ENCODE measurements at regions not wholly inside any gene's neighbourhood (a gene's known extent, or its start where the extent isn't known, plus 50 kb on each side); places are given as distances from the start of the nearest gene placed in this dataset.

DNA sequence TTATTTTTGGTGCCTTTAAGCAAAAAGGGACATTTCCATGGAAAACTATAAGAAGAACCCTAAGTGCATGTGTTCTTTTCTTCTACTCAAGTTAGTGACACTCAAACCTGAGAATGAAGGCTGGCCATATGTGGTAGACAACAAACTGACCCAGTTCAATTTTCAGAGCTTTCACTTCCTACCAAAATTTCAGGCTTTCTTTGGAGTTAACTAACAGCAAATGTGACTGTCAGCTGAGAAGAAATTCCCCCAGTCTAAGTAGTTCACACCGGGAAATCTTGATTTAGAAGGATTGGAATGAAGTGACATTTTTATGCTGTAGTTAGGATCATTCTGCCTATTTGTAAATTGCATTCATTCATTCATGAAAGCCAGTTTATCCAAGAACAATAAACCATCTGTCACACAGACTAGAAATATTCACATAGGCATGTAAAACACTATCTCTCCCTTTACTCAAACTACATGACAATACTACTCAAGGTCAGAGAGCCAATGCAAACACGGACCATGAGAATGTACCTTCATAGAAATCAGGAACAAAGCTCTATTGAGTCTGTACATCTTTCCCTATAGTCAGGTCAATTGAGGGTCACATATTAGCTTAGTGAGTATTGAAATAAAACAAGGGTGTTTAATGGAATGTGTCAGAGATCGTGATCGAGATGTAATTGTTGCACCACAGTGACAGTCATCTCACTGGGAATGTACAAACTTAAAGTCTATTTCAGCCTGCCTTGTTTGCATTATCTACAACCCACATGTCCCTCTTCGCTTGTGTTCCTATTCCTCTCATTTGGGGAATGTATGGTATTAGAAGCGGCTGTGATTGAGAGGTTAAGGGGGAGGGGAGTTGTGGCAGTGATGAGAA lies 113.8 kb upstream of the TGFBR2 start:
- peaks cover 4% of the 10 kb centered on the region for H3K27me3 Mint-ChIP-seq (ENCODE audit: unreplicated experiment)
- no peaks in the 10 kb centered on the region for H3K36me3 Mint-ChIP-seq (ENCODE audit: low read depth, unreplicated experiment)
- DNase-seq (ENCODE audit: low spot score): no peak
- no peak overlapping the region for H3K4me3 Mint-ChIP-seq (ENCODE audit: unreplicated experiment)
- H3K9me3 Mint-ChIP-seq (ENCODE audit: unreplicated experiment): no peaks in the 10 kb centered on the region
- no peak overlapping the region for H3K27ac Mint-ChIP-seq (ENCODE audit: unreplicated experiment)
- TF ChIP-seq, protein P1, sequence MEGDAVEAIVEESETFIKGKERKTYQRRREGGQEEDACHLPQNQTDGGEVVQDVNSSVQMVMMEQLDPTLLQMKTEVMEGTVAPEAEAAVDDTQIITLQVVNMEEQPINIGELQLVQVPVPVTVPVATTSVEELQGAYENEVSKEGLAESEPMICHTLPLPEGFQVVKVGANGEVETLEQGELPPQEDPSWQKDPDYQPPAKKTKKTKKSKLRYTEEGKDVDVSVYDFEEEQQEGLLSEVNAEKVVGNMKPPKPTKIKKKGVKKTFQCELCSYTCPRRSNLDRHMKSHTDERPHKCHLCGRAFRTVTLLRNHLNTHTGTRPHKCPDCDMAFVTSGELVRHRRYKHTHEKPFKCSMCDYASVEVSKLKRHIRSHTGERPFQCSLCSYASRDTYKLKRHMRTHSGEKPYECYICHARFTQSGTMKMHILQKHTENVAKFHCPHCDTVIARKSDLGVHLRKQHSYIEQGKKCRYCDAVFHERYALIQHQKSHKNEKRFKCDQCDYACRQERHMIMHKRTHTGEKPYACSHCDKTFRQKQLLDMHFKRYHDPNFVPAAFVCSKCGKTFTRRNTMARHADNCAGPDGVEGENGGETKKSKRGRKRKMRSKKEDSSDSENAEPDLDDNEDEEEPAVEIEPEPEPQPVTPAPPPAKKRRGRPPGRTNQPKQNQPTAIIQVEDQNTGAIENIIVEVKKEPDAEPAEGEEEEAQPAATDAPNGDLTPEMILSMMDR (IDR thresholded peaks at IDR 0.05; ENCODE audit: unreplicated experiment): no peak
- peaks cover 6% of the 10 kb centered on the region for H3K4me1 Mint-ChIP-seq (ENCODE audit: unreplicated experiment)

DNA sequence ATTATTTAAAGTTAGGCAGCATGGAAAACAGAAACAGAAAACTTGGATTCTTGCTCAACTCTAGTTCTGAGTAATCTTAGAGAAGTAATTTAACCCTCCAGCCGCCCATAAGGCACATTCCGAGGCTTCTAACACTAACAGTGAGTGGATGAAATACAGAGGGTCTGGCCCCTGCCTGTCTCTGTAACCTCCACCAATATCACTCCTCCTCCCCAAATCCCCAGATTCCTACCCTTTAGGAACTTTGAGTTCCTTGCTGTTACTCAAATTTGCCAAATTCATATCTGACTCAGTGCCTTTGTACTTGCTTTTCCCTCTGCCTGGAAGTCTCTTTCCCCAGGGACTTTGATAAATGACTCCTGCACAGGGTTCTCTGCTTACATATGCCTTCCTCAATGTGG lies 112.5 kb upstream of the TGFBR2 start:
- DNase-seq (ENCODE audit: low spot score): no peak

DNA sequence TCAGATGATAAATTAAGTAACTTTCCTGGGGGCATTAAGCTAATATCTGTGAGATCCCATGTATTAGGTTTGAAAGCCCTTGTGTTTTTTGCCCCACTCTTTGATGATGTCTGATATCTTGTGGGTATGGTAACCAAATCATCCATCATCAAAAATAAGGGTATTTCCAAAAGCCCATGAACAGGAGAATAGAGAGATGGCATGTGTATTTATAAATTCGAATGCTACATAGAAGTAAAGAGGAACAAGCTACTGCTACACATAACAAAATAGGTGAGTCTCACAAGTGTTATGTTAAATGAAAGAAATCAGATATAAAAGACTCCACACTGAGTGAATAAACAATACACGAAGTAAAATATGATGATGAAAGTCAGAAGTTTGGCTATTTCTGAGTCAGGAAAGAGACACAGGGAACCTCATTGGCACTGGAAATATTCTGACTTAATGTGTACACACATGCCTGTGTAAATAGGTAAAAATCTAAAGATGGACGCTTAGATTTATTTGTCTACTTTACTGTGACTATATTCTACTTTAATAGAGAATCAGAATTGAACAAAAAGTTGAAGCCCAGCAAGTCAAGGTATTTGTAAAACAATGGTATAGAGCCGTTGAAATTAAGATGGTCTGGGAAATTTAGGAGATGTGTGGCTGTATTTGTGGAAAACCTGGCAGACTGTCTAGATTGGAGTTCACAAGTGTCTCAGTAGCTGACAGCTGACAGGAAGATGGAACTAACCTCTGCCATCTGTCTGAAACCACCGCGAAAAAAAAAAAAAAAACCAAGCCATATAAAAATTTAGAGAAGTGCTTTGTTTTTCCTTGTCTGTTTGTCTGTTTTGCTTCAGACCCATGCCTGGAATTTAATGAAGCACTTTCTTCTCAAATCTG lies 111.0 kb upstream of the TGFBR2 start:
- TF ChIP-seq, protein P1 (IDR thresholded peaks at IDR 0.05; ENCODE audit: unreplicated experiment): no peak
- H3K27me3 Mint-ChIP-seq (ENCODE audit: unreplicated experiment): peaks cover 4% of the 10 kb centered on the region
- no peak overlapping the region for H3K27ac Mint-ChIP-seq (ENCODE audit: unreplicated experiment)
- no peaks in the 10 kb centered on the region for H3K9me3 Mint-ChIP-seq (ENCODE audit: unreplicated experiment)
- DNase-seq (ENCODE audit: low spot score): no peak
- no peaks in the 10 kb centered on the region for H3K36me3 Mint-ChIP-seq (ENCODE audit: low read depth, unreplicated experiment)
- H3K4me1 Mint-ChIP-seq (ENCODE audit: unreplicated experiment): peaks cover 6% of the 10 kb centered on the region
- H3K4me3 Mint-ChIP-seq (ENCODE audit: unreplicated experiment): no peak overlapping the region

More for the DNA sequence above, 112.5 kb upstream of the TGFBR2 start:
- no peak overlapping the region for H3K27ac Mint-ChIP-seq (ENCODE audit: unreplicated experiment)
- H3K9me3 Mint-ChIP-seq (ENCODE audit: unreplicated experiment): no peaks in the 10 kb centered on the region
- TF ChIP-seq, protein P1 (IDR thresholded peaks at IDR 0.05; ENCODE audit: unreplicated experiment): no peak
- peaks cover 6% of the 10 kb centered on the region for H3K4me1 Mint-ChIP-seq (ENCODE audit: unreplicated experiment)
- H3K4me3 Mint-ChIP-seq (ENCODE audit: unreplicated experiment): no peak overlapping the region
- no peaks in the 10 kb centered on the region for H3K36me3 Mint-ChIP-seq (ENCODE audit: low read depth, unreplicated experiment)
- H3K27me3 Mint-ChIP-seq (ENCODE audit: unreplicated experiment): peaks cover 4% of the 10 kb centered on the region

DNA sequence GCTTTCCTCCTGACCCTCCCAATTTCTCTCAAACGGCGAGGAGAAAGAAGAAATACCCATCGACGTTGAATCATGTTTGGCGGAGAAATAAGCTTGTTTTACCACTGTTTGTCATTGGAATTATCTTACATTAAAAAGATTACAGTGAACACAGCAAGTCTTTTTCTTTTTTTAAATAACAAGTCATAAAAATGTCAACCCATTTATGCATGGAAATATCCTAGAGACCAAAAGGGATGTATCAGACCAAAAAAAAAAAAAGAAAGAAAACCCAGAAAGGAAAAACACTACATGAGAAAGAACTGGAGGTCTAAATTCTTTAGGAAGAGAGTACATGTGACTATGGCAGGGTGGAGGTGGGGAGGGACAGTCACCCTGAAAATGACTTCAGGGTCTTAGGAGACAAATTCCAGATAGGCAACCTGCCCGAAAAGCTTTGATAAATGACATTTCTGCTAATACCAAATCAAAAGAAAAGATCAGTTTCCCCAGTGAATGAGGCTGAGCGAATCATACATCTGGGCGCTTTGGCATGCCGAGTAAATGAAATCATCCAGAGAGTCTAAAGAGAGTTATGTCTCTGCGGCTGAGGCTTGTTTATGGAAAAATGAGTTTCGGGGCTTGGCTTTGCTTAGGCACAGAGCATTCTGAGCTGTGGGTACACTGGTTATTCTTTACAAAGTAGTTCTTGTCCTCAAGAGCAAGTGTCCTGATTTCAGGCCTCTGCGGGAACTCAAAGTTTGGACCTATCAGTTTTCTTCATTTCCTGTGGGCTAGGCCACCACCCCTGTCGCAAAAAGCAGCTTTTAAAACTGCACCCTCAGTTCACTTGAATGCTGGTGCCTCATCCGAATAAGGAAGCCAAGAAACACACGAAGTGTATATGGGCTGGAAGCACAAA lies 110.1 kb upstream of the TGFBR2 start:
- peaks cover 4% of the 10 kb centered on the region for H3K27me3 Mint-ChIP-seq (ENCODE audit: unreplicated experiment)
- H3K4me1 Mint-ChIP-seq (ENCODE audit: unreplicated experiment): peaks cover 6% of the 10 kb centered on the region
- no peaks in the 10 kb centered on the region for H3K36me3 Mint-ChIP-seq (ENCODE audit: low read depth, unreplicated experiment)
- H3K4me3 Mint-ChIP-seq (ENCODE audit: unreplicated experiment): no peak overlapping the region
- DNase-seq (ENCODE audit: low spot score): no peak
- no peaks in the 10 kb centered on the region for H3K9me3 Mint-ChIP-seq (ENCODE audit: unreplicated experiment)
- no peak overlapping the region for H3K27ac Mint-ChIP-seq (ENCODE audit: unreplicated experiment)
- TF ChIP-seq, protein P1 (IDR thresholded peaks at IDR 0.05; ENCODE audit: unreplicated experiment): no peak
